SU-DHL-6 (cell line): ENCODE measurements at regions not wholly inside any gene's neighbourhood (a gene's known extent, or its start where the extent isn't known, plus 50 kb on each side); places are given as distances from the start of the nearest gene placed in this dataset.

Experiments used
- H2AFZ ChIP-seq: fragments of 200-600 bp; sonication (generic); 2 replicates; pipeline ENCODE4 v1.6.1; 2014; ENCODE audit warnings: low read depth, mild to moderate bottlenecking, moderate library complexity, mixed read lengths, antibody characterized with exemption, low read length; ENCODE audit not compliant: severe bottlenecking
- H3F3A ChIP-seq: fragments of 200-600 bp; shearing (Covaris generic); 2 replicates; pipeline ENCODE4 v1.6.0; 2016; ENCODE audit warnings: antibody characterized with exemption, mild to moderate bottlenecking; ENCODE audit not compliant: insufficient read depth
- H3K27ac ChIP-seq: fragments of 200-600 bp; sonication (generic); 2 replicates; pipeline ENCODE4 v1.5.1; 2016; ENCODE audit warnings: low read depth, mild to moderate bottlenecking, low read length, moderate library complexity, mixed read lengths
- H3K27me3 ChIP-seq: fragments of 200-600 bp; sonication (generic), shearing (Covaris generic); 2 replicates; pipeline ENCODE4 v1.6.0; 2014; ENCODE audit warnings: mild to moderate bottlenecking, low read length
- H3K36me3 ChIP-seq: fragments of 200-600 bp; sonication (generic); 2 replicates; pipeline ENCODE4 v1.6.1; 2014; ENCODE audit warnings: mild to moderate bottlenecking, low read length, mixed read lengths
- H3K4me2 ChIP-seq: fragments of 300-600, 200-600 bp; shearing (Covaris generic), sonication (generic); 2 replicates; pipeline ENCODE4 v1.6.0; 2014; ENCODE audit warnings: low read length, low read depth, mild to moderate bottlenecking; ENCODE audit not compliant: poor library complexity, severe bottlenecking
- H3K4me3 ChIP-seq: fragments of 200-600 bp; sonication (generic); 2 replicates; pipeline ENCODE4 v1.5.1; 2014; ENCODE audit warnings: antibody characterized with exemption, low read length, mild to moderate bottlenecking, mixed read lengths; ENCODE audit not compliant: insufficient read depth, poor library complexity, severe bottlenecking
- H3K79me2 ChIP-seq: fragments of 200-600 bp; sonication (generic); 2 replicates; pipeline ENCODE4 v1.6.1; 2014; ENCODE audit warnings: mild to moderate bottlenecking, low read length, moderate library complexity; ENCODE audit not compliant: insufficient read depth
- H3K9ac ChIP-seq: fragments of 200-600 bp; sonication (generic); 2 replicates; pipeline ENCODE4 v1.7.0; 2014; ENCODE audit warnings: mild to moderate bottlenecking, low read length
- H3K9me2 ChIP-seq: fragments of 200-600 bp; sonication (generic); replicated peaks from 2 replicates; pipeline ENCODE4 v1.6.1; 2014; ENCODE audit warnings: low read length; ENCODE audit not compliant: insufficient read depth
- H3K9me3 ChIP-seq: fragments of 200-600 bp; sonication (generic); 2 replicates; pipeline ENCODE4 v1.6.1; 2014; ENCODE audit warnings: low read length, mixed read lengths; ENCODE audit not compliant: insufficient read depth
- H4K20me1 ChIP-seq: fragments of 200-600 bp; sonication (generic); 2 replicates; pipeline ENCODE4 v1.6.1; 2014; ENCODE audit warnings: low read depth, mild to moderate bottlenecking, antibody characterized with exemption, low read length, moderate library complexity, mixed read lengths
- EZH2phosphoT487 ChIP-seq: fragments of 200-600 bp; sonication (generic), shearing (Covaris generic); conservative IDR thresholded peaks from 2 replicates; pipeline ENCODE4 v1.6.1; 2018; ENCODE audit warnings: mild to moderate bottlenecking, antibody characterized with exemption, low read length, moderate library complexity, mixed read lengths
- TF ChIP-seq, protein P1 (sequence below): fragments of 200-600 bp; sonication (generic); IDR thresholded peaks from one replicate; pipeline ENCODE4 v1.5.1; 2017; ENCODE audit warnings: antibody characterized with exemption, mild to moderate bottlenecking, low read length, moderate library complexity; ENCODE audit not compliant: insufficient read depth, poor library complexity, severe bottlenecking

DNA sequence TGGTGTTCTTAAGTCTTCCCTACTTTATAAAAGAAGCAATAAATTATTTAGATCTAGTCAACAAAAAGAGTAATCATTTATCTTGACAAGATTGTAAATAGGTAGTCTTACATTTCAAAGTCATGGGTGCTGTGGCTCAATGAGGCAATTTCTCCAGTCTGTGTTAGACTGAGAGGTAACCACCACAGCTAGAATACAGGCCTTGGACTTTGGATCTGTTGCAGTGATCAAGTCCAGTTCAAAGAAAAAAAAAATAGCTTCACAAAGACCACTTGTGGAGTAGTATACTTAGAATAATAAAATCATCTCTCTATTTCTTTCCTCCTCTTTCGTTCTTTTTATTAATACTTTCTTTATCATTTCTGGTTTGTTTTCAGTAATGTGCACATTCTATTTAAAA is 93.1 kb upstream of the FSIP2 start:
- no peaks in the 10 kb centered on the region for H3K9me3 ChIP-seq
- no peaks in the 10 kb centered on the region for H3K27me3 ChIP-seq
- H3K4me2 ChIP-seq, result no peak overlapping the region
- no peaks in the 10 kb centered on the region for H3K36me3 ChIP-seq
- H3K9me2 ChIP-seq, result no peaks in the 10 kb centered on the region
- TF ChIP-seq, protein P1, sequence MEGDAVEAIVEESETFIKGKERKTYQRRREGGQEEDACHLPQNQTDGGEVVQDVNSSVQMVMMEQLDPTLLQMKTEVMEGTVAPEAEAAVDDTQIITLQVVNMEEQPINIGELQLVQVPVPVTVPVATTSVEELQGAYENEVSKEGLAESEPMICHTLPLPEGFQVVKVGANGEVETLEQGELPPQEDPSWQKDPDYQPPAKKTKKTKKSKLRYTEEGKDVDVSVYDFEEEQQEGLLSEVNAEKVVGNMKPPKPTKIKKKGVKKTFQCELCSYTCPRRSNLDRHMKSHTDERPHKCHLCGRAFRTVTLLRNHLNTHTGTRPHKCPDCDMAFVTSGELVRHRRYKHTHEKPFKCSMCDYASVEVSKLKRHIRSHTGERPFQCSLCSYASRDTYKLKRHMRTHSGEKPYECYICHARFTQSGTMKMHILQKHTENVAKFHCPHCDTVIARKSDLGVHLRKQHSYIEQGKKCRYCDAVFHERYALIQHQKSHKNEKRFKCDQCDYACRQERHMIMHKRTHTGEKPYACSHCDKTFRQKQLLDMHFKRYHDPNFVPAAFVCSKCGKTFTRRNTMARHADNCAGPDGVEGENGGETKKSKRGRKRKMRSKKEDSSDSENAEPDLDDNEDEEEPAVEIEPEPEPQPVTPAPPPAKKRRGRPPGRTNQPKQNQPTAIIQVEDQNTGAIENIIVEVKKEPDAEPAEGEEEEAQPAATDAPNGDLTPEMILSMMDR, result no peak
- no peak for TF ChIP-seq EZH2phosphoT487
- no peak overlapping the region for H3K4me3 ChIP-seq
- H3K27ac ChIP-seq, result no peak overlapping the region
- H3K79me2 ChIP-seq, result no peaks in the 10 kb centered on the region
- no peaks in the 10 kb centered on the region for H4K20me1 ChIP-seq
- H3K9ac ChIP-seq, result no peak overlapping the region
- no peaks in the 10 kb centered on the region for H3F3A ChIP-seq
- no peak overlapping the region for H2AFZ ChIP-seq

DNA sequence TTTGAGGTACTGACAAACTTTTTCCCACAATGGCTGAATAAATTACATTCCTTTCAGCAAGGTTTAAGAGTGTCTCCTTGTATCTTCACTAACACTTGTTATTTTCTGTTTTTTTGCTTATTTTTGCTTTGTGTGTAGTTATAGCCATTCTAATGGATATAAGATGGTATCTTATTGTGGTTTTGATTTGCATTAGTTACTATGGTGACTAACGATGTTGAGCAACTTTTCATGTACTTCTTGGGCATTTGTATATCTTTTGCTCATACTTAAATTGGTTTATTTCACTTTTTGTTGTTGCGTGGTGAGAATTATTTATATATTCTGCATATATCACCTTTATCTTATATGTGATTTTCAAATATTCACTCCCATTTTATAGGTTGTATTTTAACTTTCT is 79.9 kb upstream of the FSIP2 start:
- H3K27ac ChIP-seq, result no peak overlapping the region
- H3K79me2 ChIP-seq, result no peaks in the 10 kb centered on the region
- H4K20me1 ChIP-seq, result no peaks in the 10 kb centered on the region
- no peaks in the 10 kb centered on the region for H3F3A ChIP-seq
- no peak overlapping the region for H3K9ac ChIP-seq
- no peak overlapping the region for H3K4me3 ChIP-seq
- H3K27me3 ChIP-seq, result no peaks in the 10 kb centered on the region
- no peak overlapping the region for H3K4me2 ChIP-seq
- no peak overlapping the region for H2AFZ ChIP-seq
- H3K36me3 ChIP-seq, result no peaks in the 10 kb centered on the region
- no peak for TF ChIP-seq EZH2phosphoT487
- TF ChIP-seq, protein P1, result no peak
- no peaks in the 10 kb centered on the region for H3K9me2 ChIP-seq
- no peaks in the 10 kb centered on the region for H3K9me3 ChIP-seq

DNA sequence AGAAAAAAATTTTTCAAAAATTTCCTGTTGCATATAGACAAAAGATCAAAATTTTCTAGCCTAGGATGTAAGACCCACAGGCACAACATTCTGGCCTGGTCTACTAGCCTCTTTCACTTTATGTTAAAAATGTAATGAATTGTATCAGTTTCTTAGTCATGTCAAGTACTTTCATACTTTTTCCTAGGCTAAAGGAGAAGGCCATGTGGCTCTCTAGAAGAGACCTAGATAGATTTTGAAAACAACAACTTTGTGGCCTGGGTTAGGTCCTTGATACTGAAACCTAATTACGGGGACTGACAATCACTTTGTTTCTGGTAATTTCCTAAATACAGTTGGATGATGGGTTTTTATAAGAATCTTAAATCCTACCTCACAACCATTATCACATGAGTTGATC is 74.8 kb upstream of the FSIP2 start:
- Histone ChIP-seq H3K27me3 (no peaks in the 10 kb centered on the region), H4K20me1 (no peaks in the 10 kb centered on the region), H3K9ac (no peak overlapping the region), H3K36me3 (no peaks in the 10 kb centered on the region), H3K27ac (no peak overlapping the region), H3K4me2 (no peak overlapping the region), H3K79me2 (no peaks in the 10 kb centered on the region), H3K4me3 (no peak overlapping the region), H2AFZ (no peak overlapping the region), H3K9me3 (no peaks in the 10 kb centered on the region), H3K9me2 (no peaks in the 10 kb centered on the region), H3F3A (no peaks in the 10 kb centered on the region)
- TF ChIP-seq, protein P1, result no peak
- no peak for TF ChIP-seq EZH2phosphoT487

DNA sequence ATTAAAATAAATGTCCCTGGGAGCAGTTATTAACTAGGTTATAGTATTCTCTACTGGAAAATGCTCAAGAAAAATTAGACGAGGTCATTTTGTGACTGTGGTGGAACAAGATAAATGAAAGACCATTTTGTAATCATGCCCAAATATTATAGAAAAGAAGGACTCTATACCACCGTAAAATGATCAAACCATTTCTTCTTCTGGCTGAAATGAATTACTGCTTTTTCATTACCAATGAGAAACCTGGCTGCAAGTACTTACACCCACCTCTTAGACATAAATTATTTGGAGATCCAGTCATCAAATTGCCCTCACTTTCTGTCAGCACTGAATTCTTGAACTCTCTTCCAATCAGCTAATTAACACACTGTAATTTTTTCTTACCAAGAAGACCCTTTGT is 74.2 kb upstream of the FSIP2 start:
- Histone ChIP-seq H3K9me3 (no peaks in the 10 kb centered on the region), H3K27me3 (no peaks in the 10 kb centered on the region), H4K20me1 (no peaks in the 10 kb centered on the region), H3K9me2 (no peaks in the 10 kb centered on the region), H3K27ac (no peak overlapping the region), H3K9ac (no peak overlapping the region), H3F3A (no peaks in the 10 kb centered on the region), H3K36me3 (no peaks in the 10 kb centered on the region), H3K79me2 (no peaks in the 10 kb centered on the region), H3K4me2 (no peak overlapping the region), H2AFZ (no peak overlapping the region), H3K4me3 (no peak overlapping the region)
- no peak for TF ChIP-seq EZH2phosphoT487
- TF ChIP-seq, protein P1, result no peak
